ENCODE measurements at regions not wholly inside any gene's neighbourhood (a gene's known extent, or its start where the extent isn't known, plus 50 kb on each side); places are given as distances from the start of the nearest gene placed in this dataset.

DNA sequence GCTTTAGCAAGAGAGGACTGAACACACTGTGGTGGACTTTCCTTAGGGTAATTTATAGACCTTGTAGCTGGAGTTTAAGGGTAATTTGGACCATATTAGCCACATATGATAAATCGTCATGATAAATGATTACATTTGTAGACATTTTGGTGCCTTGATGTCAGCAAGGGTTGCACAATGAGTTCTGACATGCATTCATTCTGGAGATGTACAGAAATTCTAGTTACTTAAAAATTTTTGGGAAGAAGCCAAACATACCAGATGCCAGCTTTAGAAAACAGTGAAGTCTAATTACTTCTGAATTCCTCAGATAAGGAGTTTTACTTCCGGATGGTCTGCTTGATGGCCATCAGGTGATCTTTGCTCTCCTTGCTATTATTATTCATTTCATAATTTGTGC is 653.1 kb downstream of the TBC1D32 start:
- no TSS peak for BruUV-seq (replicated peaks)
- H3K18ac ChIP-seq (ENCODE audit: low read depth, low read length), result no peak overlapping the region
- no peak overlapping the region for H3K56ac ChIP-seq (ENCODE audit: extremely low read depth, insufficient read depth, low read length)
- no peak overlapping the region for H3K23ac ChIP-seq (ENCODE audit: low read depth, low read length)
- no peak overlapping the region for H3K4me3 ChIP-seq (ENCODE audit: insufficient read depth, low read depth, low read length)
- H3K9me1 ChIP-seq (ENCODE audit: insufficient read depth, low read length), result no peaks in the 10 kb centered on the region
- H3K27ac ChIP-seq (ENCODE audit: insufficient read depth, low read length), result no peak overlapping the region
- H2AFZ ChIP-seq (replicated peaks; ENCODE audit: low read length, poor library complexity), result no peak overlapping the region
- no peak overlapping the region for H4K8ac ChIP-seq (ENCODE audit: low read depth in 2 of 2, low read length in 2 of 2)
- in situ Hi-C loops (cut with MboI; ENCODE audit: low sequenced_read_pairs), result no loop called here
- no peak overlapping the region for H3K9ac ChIP-seq (ENCODE audit: low read depth, low read length)
- DNase-seq (no peak), ATAC-seq (ENCODE audit: low read depth) (no peak)
- no peak overlapping the region for H3K4me2 ChIP-seq (ENCODE audit: low read depth, low read length)
- no peak overlapping the region for H2BK120ac ChIP-seq (ENCODE audit: low read depth, low read length)
- dilution Hi-C loops (cut with HindIII; ENCODE audit: low sequenced_read_pairs, unreplicated experiment), result no loop called here
- H3K79me1 ChIP-seq (ENCODE audit: low read depth in 1 of 2, low read length in 2 of 2), result no peaks in the 10 kb centered on the region
- no peak overlapping the region for H2BK15ac ChIP-seq (ENCODE audit: low read depth, low read length)
- no peaks in the 10 kb centered on the region for H4K20me1 ChIP-seq (ENCODE audit: insufficient read depth, low read length)
- no peak overlapping the region for H4K5ac ChIP-seq (ENCODE audit: low read depth, low read length)
- TF ChIP-seq RCOR1 (IDR thresholded peaks at IDR 0.05; ENCODE audit: insufficient replicate concordance, low read length) (no peak), NFE2L2 (IDR thresholded peaks at IDR 0.05; ENCODE audit: low read depth, low read length) (no peak), POLR2A (IDR thresholded peaks at IDR 0.05; ENCODE audit: low read depth, low read length) (no peak), MXI1 (IDR thresholded peaks at IDR 0.05; ENCODE audit: borderline replicate concordance, low read depth, low read length) (no peak), RFX5 (IDR thresholded peaks at IDR 0.05; ENCODE audit: low read depth, low read length) (no peak), CEBPB (IDR thresholded peaks at IDR 0.05; ENCODE audit: low read depth, low read length) (no peak)
- POLR2A ChIA-PET (ENCODE audit: unreplicated experiment), result no interaction called here
- no peaks in the 10 kb centered on the region for H3K27me3 ChIP-seq (ENCODE audit: control insufficient read depth, insufficient read depth, low read length)
- no peak overlapping the region for H3K14ac ChIP-seq (replicated peaks; ENCODE audit: low read depth, low read length)
- no peak overlapping the region for H2AK9ac ChIP-seq (replicated peaks; ENCODE audit: low read depth, low read length, poor library complexity)
- no peak overlapping the region for H2BK20ac ChIP-seq (ENCODE audit: low read depth, low read length)
- no peak overlapping the region for H4K91ac ChIP-seq (ENCODE audit: insufficient read depth, low read depth, low read length)
- no CpG with 5 or more reads among the region's 2 CpGs for WGBS, 2 experiments (ENCODE audit: extremely low coverage in 2 of 2, insufficient read length in 1 of 2)
- H2AK5ac ChIP-seq (ENCODE audit: low read depth, low read length), result no peak overlapping the region
- H3K36me3 ChIP-seq (ENCODE audit: control insufficient read depth, insufficient read depth, low read length), result no peaks in the 10 kb centered on the region
- intact Hi-C loops (cut with micrococcal nuclease), result no loop called here
- CTCF ChIA-PET, result no interaction called here
- H3K9me3 ChIP-seq (ENCODE audit: control insufficient read depth, insufficient read depth, low read length), result no peaks in the 10 kb centered on the region
- no peak overlapping the region for H2BK5ac ChIP-seq (ENCODE audit: low read depth, low read length, poor library complexity, severe bottlenecking)
- no peak overlapping the region for H3K4ac ChIP-seq (ENCODE audit: low read depth, low read length)
- H3K4me1 ChIP-seq (ENCODE audit: control insufficient read depth, insufficient read depth, low read length), result no peaks in the 10 kb centered on the region

Data from IMR-90 (cell line).